NCI-H146 (cell line): ENCODE measurements at regions not wholly inside any gene's neighbourhood (a gene's known extent, or its start where the extent isn't known, plus 50 kb on each side); places are given as distances from the start of the nearest gene placed in this dataset.
A peak's percentile ranks its signal among the peaks of the same experiment; 100 is the strongest.

Source experiments
- DNase-seq: peaks from one replicate; lab custom pipeline; 2025; lab: John Stamatoyannopoulos, UW

GRCh38 chr4:4772534-4772933 is 86.9 kb upstream of the MSX1 start:
- DNase-seq, result no peak

- DNase-seq, result no peak
These were observed 88.3 kb upstream of the MSX1 start for GRCh38 chr4:4771160-4771559.

GRCh38 chr4:4770610-4771009 is 88.9 kb upstream of the MSX1 start:
- DNase-seq, result no peak

- DNase-seq, result no peak
These were observed 92.9 kb upstream of the MSX1 start for GRCh38 chr4:4766564-4766963.

- no peak for DNase-seq
These were observed 93.7 kb upstream of the MSX1 start for GRCh38 chr4:4765811-4766210.

GRCh38 chr4:4764558-4764905 is 94.9 kb upstream of the MSX1 start:
- no peak for DNase-seq

GRCh38 chr4:4763822-4764557 is 95.5 kb upstream of the MSX1 start:
- DNase-seq, result peak; percentile 10

- DNase-seq, result peak; percentile 9
These were observed 96.3 kb upstream of the MSX1 start for GRCh38 chr4:4762909-4763821.

GRCh38 chr4:4762300-4762699 is 97.2 kb upstream of the MSX1 start:
- DNase-seq, result no peak

- peak; percentile 4 for DNase-seq
These were observed 98.1 kb upstream of the MSX1 start for GRCh38 chr4:4761128-4761982.

- DNase-seq, result no peak
These were observed 99.6 kb upstream of the MSX1 start for GRCh38 chr4:4759883-4760282.

GRCh38 chr4:4759232-4759631 is 100.2 kb upstream of the MSX1 start:
- DNase-seq, result no peak

GRCh38 chr4:4758681-4759080 is 100.8 kb upstream of the MSX1 start:
- DNase-seq, result no peak

GRCh38 chr4:4755306-4755705 is 104.2 kb upstream of the MSX1 start:
- DNase-seq, result no peak

GRCh38 chr4:4754641-4755040 is 104.8 kb upstream of the MSX1 start:
- DNase-seq, result no peak

- DNase-seq, result no peak
These were observed 105.8 kb upstream of the MSX1 start for GRCh38 chr4:4753643-4754042.

GRCh38 chr4:4752576-4753401 is 106.7 kb upstream of the MSX1 start:
- no peak for DNase-seq

GRCh38 chr4:4752025-4752424 is 107.4 kb upstream of the MSX1 start:
- no peak for DNase-seq

- no peak for DNase-seq
These were observed 109.3 kb upstream of the MSX1 start for GRCh38 chr4:4750187-4750586.

GRCh38 chr4:4749137-4749536 is 110.3 kb upstream of the MSX1 start:
- no peak for DNase-seq

GRCh38 chr4:4746444-4746843 is 113.0 kb upstream of the MSX1 start:
- DNase-seq, result no peak

GRCh38 chr4:4740071-4740470 is 119.4 kb upstream of the MSX1 start:
- DNase-seq, result no peak
